Chondrocyte (in vitro differentiated cells): ENCODE measurements at regions not wholly inside any gene's neighbourhood (a gene's known extent, or its start where the extent isn't known, plus 50 kb on each side); places are given as distances from the start of the nearest gene placed in this dataset.

ENCODE experiments used
- DNase-seq: peaks from one replicate; pipeline ENCODE4 v3.0.0; 2021; ENCODE audit warnings: mixed read lengths, low spot score
- H3K27ac Mint-ChIP-seq: one replicate; pipeline ENCODE4 v1.8.0; 2021; ENCODE audit warnings: mild to moderate bottlenecking, moderate library complexity, mixed read lengths; ENCODE audit not compliant: unreplicated experiment
- H3K27me3 Mint-ChIP-seq: 2 replicates; pipeline ENCODE4 v1.8.0; 2021; ENCODE audit warnings: low read depth, mixed read lengths
- H3K36me3 Mint-ChIP-seq: 2 replicates; pipeline ENCODE4 v1.8.0; 2021; ENCODE audit warnings: low read depth, mixed read lengths
- H3K4me1 Mint-ChIP-seq: 2 replicates; pipeline ENCODE4 v1.8.0; 2021; ENCODE audit warnings: low read depth, mild to moderate bottlenecking, mixed read lengths
- H3K4me3 Mint-ChIP-seq: one replicate; pipeline ENCODE4 v1.8.0; 2021; ENCODE audit warnings: mild to moderate bottlenecking, moderate library complexity, mixed read lengths; ENCODE audit not compliant: unreplicated experiment
- H3K9me3 Mint-ChIP-seq: 2 replicates; pipeline ENCODE4 v1.8.0; 2021; ENCODE audit warnings: low read depth, mixed read lengths
- TF ChIP-seq, protein P1 (sequence below): fragments of 200-600 bp; sonication (generic); IDR thresholded peaks from 2 replicates; pipeline ENCODE4 v1.5.0; 2021; ENCODE audit warnings: antibody characterized with exemption, mild to moderate bottlenecking, moderate library complexity

DNA sequence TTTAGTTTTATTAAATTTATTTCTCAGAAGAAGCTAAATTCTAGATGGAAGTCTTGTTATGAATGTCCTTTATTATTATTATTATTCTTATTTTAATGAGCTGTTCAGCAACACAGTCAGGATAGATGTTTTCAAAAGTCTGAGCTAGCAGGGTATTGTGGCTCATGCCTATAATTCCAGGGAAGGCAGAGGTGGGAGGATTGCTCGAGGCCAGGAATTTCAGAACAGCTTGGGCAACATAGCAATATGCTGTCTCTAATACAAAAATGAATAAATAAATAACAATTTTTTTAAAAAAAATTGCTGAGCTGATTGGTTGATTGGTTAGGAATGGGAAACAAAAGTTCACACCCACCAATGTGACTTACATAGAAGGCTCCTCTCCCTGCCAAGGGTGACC is 274.1 kb upstream of the CYRIA start:
- no peak for DNase-seq
- Mint-ChIP-seq H3K4me1 (no peaks in the 10 kb centered on the region), H3K9me3 (peaks cover 2% of the 10 kb centered on the region), H3K27me3 (no peaks in the 10 kb centered on the region), H3K36me3 (no peaks in the 10 kb centered on the region), H3K27ac (no peak overlapping the region), H3K4me3 (no peak overlapping the region)
- TF ChIP-seq, protein P1, sequence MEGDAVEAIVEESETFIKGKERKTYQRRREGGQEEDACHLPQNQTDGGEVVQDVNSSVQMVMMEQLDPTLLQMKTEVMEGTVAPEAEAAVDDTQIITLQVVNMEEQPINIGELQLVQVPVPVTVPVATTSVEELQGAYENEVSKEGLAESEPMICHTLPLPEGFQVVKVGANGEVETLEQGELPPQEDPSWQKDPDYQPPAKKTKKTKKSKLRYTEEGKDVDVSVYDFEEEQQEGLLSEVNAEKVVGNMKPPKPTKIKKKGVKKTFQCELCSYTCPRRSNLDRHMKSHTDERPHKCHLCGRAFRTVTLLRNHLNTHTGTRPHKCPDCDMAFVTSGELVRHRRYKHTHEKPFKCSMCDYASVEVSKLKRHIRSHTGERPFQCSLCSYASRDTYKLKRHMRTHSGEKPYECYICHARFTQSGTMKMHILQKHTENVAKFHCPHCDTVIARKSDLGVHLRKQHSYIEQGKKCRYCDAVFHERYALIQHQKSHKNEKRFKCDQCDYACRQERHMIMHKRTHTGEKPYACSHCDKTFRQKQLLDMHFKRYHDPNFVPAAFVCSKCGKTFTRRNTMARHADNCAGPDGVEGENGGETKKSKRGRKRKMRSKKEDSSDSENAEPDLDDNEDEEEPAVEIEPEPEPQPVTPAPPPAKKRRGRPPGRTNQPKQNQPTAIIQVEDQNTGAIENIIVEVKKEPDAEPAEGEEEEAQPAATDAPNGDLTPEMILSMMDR: no peak

DNA sequence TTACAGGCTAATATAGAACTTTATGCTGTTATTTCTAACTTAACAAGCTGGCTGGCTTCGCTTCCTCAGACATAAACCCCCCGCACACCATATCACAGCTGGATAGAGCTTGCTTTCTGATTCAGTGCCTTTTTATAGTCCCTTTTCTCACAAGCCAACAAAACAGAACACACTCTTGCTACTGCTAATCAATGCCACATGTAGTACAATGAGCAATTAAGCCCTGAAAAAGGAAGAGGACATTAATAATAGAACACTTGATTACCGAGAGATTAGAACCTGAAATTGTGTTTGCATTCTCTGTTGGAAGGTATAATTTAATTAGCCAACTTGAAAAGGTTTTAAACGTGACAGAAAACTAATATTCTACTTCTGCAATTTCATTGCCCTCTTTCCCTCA is 267.7 kb upstream of the CYRIA start:
- Mint-ChIP-seq H3K36me3 (no peaks in the 10 kb centered on the region), H3K27me3 (peaks cover 3% of the 10 kb centered on the region), H3K9me3 (no peaks in the 10 kb centered on the region), H3K4me1 (no peaks in the 10 kb centered on the region), H3K4me3 (no peak overlapping the region), H3K27ac (no peak overlapping the region)
- DNase-seq: no peak
- TF ChIP-seq, protein P1: no peak

DNA sequence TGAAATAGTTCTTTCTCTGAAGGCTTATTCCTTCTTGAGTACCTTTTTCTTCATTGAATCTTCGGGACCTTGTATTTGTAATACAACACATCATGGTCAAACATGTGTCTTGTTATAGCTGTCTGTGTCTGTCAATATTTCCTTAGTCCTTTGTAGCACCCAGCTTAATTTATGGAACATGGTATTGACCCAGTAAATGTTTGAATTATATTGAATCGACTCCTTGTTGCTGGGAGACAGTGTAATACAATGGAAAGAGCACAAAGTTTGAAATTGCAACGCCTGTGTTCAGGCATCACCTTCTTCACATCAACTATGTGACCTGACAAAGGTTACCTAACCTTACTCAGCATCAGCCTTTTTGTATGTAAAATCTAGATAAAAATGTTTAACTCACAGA is 267.2 kb upstream of the CYRIA start:
- Mint-ChIP-seq H3K27ac (no peak overlapping the region), H3K4me1 (no peaks in the 10 kb centered on the region), H3K4me3 (no peak overlapping the region), H3K36me3 (no peaks in the 10 kb centered on the region), H3K9me3 (no peaks in the 10 kb centered on the region), H3K27me3 (peaks cover 3% of the 10 kb centered on the region)
- no peak for DNase-seq
- TF ChIP-seq, protein P1: no peak

DNA sequence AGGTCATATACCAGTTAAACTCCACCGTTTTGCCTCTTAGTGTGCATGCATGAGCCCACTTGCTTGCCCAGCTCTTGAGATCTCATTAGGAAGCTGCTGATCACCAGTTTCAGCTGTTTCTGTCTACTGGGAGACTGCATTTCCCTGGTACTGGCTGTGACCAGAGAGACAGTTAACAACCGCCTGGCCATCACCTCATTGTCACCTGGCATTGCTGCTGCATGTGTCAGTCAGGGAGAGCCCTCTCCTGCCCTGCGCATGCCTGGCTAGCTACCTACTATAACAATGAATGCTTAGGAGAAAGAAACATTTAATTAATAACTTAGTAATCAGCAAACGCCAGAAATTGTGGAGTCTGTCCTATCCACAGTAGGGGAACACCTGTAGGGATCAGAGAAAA is 265.8 kb upstream of the CYRIA start:
- H3K27me3 Mint-ChIP-seq: peaks cover 3% of the 10 kb centered on the region
- no peaks in the 10 kb centered on the region for H3K4me1 Mint-ChIP-seq
- no peaks in the 10 kb centered on the region for H3K9me3 Mint-ChIP-seq
- TF ChIP-seq, protein P1: no peak
- no peak for DNase-seq
- H3K36me3 Mint-ChIP-seq: no peaks in the 10 kb centered on the region
- H3K27ac Mint-ChIP-seq: no peak overlapping the region
- H3K4me3 Mint-ChIP-seq: no peak overlapping the region

DNA sequence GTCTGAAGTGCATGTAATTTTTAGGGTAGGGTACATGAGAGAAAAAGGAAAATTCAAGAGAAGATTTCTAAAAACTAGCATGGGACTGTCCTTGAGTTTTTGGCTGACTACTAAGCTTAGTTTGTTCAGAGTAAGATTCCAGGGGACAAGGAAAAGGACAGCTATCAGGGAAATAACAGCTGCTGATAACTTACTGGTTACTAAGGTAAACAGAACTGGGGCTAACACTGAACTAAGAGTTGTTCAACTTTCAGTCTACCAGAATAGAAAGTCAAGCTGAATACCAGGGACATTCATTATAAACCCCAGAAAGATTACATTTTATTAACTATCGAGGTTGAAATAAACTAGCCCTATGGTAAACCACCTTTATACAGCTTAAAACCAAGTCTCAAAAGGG is 261.8 kb upstream of the CYRIA start:
- H3K4me1 Mint-ChIP-seq: no peaks in the 10 kb centered on the region
- H3K9me3 Mint-ChIP-seq: no peaks in the 10 kb centered on the region
- DNase-seq: no peak
- no peak overlapping the region for H3K4me3 Mint-ChIP-seq
- no peak overlapping the region for H3K27ac Mint-ChIP-seq
- TF ChIP-seq, protein P1: no peak
- H3K27me3 Mint-ChIP-seq: peaks cover 3% of the 10 kb centered on the region
- no peaks in the 10 kb centered on the region for H3K36me3 Mint-ChIP-seq
